ENCODE measurements at regions not wholly inside any gene's neighbourhood (a gene's known extent, or its start where the extent isn't known, plus 50 kb on each side); places are given as distances from the start of the nearest gene placed in this dataset.

- in situ Hi-C loops (cut with MboI; ENCODE audit: low pct_ligation_motif_present in 1 of 4, low pct_unique_long_range_greater_than_20kb in 1 of 4, low sequenced_read_pairs in 3 of 4) (no loop called here), intact Hi-C loops (cut with DNase I; ENCODE audit: low total_unique reads) (no loop called here)
- 54 to 65% methylated on average over 2 of the region's 2 CpGs for WGBS, 2 donors (ENCODE audit: low coverage in 1 of 2)
These were observed 327.3 kb upstream of the CDH8 start for GRCh38 chr16:62363501-62363900.

GRCh38 chr16:62353355-62353754, 317.1 kb upstream of the CDH8 start:
- TF ChIP-seq POLR2AphosphoS5 (IDR thresholded peaks at IDR 0.05) (no peak), EP300 (IDR thresholded peaks at IDR 0.05; ENCODE audit: low read depth) (no peak), POLR2A (IDR thresholded peaks at IDR 0.05) (no peak), CTCF (IDR thresholded peaks at IDR 0.05) (no peak)
- H3K27me3 ChIP-seq = no peaks in the 10 kb centered on the region
- intact Hi-C loops (cut with DNase I; ENCODE audit: low total_unique reads) = no loop called here
- H3K36me3 ChIP-seq = no peaks in the 10 kb centered on the region
- 94 to 100% methylated on average over 2 of the region's 2 CpGs for WGBS, 2 donors (ENCODE audit: low coverage in 1 of 2)
- H3K4me1 ChIP-seq = no peaks in the 10 kb centered on the region
- no peak overlapping the region for H3K27ac ChIP-seq
- H3K4me3 ChIP-seq = no peak overlapping the region
- H3K9me3 ChIP-seq = peaks cover 0 to 5% of the 10 kb centered on the region in 2 donors
- in situ Hi-C loops (cut with MboI; ENCODE audit: low pct_ligation_motif_present in 1 of 4, low pct_unique_long_range_greater_than_20kb in 1 of 4, low sequenced_read_pairs in 3 of 4) = no loop called here
- no peak for DNase-seq

More at GRCh38 chr16:62363501-62363900, 327.3 kb upstream of the CDH8 start:
- TF ChIP-seq POLR2AphosphoS5 (IDR thresholded peaks at IDR 0.05) (no peak), POLR2A (IDR thresholded peaks at IDR 0.05) (no peak), CTCF (IDR thresholded peaks at IDR 0.05) (no peak), EP300 (IDR thresholded peaks at IDR 0.05; ENCODE audit: low read depth) (no peak)
- no peaks in the 10 kb centered on the region for H3K4me1 ChIP-seq
- DNase-seq = no peak
- no peak overlapping the region for H3K27ac ChIP-seq
- H3K9me3 ChIP-seq = no peaks in the 10 kb centered on the region
- H3K4me3 ChIP-seq = no peak overlapping the region
- H3K27me3 ChIP-seq = no peaks in the 10 kb centered on the region
- no peaks in the 10 kb centered on the region for H3K36me3 ChIP-seq

- no peak for DNase-seq
- 84 to 95% methylated on average over 2 of the region's 2 CpGs for WGBS, 2 donors (ENCODE audit: low coverage in 1 of 2)
- no peak for TF ChIP-seq CTCF (IDR thresholded peaks at IDR 0.05)
- TF ChIP-seq POLR2A (IDR thresholded peaks at IDR 0.05) = no peak
- no peak for TF ChIP-seq EP300 (IDR thresholded peaks at IDR 0.05; ENCODE audit: low read depth)
- no peak for TF ChIP-seq POLR2AphosphoS5 (IDR thresholded peaks at IDR 0.05)
- Histone ChIP-seq H3K27ac (no peak overlapping the region), H3K27me3 (no peaks in the 10 kb centered on the region), H3K36me3 (no peaks in the 10 kb centered on the region), H3K4me3 (no peak overlapping the region), H3K9me3 (no peaks in the 10 kb centered on the region), H3K4me1 (no peaks in the 10 kb centered on the region)
- in situ Hi-C loops (cut with MboI; ENCODE audit: low pct_ligation_motif_present in 1 of 4, low pct_unique_long_range_greater_than_20kb in 1 of 4, low sequenced_read_pairs in 3 of 4) = no loop called here
- intact Hi-C loops (cut with DNase I; ENCODE audit: low total_unique reads) = no loop called here
These were observed 306.0 kb upstream of the CDH8 start for GRCh38 chr16:62342216-62342615.

- in situ Hi-C loops (cut with MboI; ENCODE audit: low pct_ligation_motif_present in 1 of 4, low pct_unique_long_range_greater_than_20kb in 1 of 4, low sequenced_read_pairs in 3 of 4) (no loop called here), intact Hi-C loops (cut with DNase I; ENCODE audit: low total_unique reads) (no loop called here)
- H3K27ac ChIP-seq = no peak overlapping the region
- peaks cover 0 to 3% of the 10 kb centered on the region in 2 donors for H3K9me3 ChIP-seq
- no peak overlapping the region for H3K4me3 ChIP-seq
- H3K4me1 ChIP-seq = no peaks in the 10 kb centered on the region
- no peak for DNase-seq
- no peaks in the 10 kb centered on the region for H3K27me3 ChIP-seq
- TF ChIP-seq POLR2A (IDR thresholded peaks at IDR 0.05) (no peak), EP300 (IDR thresholded peaks at IDR 0.05; ENCODE audit: low read depth) (no peak), POLR2AphosphoS5 (IDR thresholded peaks at IDR 0.05) (no peak), CTCF (IDR thresholded peaks at IDR 0.05) (no peak)
- H3K36me3 ChIP-seq = no peaks in the 10 kb centered on the region
These were observed 299.1 kb upstream of the CDH8 start for GRCh38 chr16:62335356-62335755.

All from transverse colon (tissue), 4 donors.